ENCODE measurements at regions not wholly inside any gene's neighbourhood (a gene's known extent, or its start where the extent isn't known, plus 50 kb on each side); places are given as distances from the start of the nearest gene placed in this dataset.

DNA sequence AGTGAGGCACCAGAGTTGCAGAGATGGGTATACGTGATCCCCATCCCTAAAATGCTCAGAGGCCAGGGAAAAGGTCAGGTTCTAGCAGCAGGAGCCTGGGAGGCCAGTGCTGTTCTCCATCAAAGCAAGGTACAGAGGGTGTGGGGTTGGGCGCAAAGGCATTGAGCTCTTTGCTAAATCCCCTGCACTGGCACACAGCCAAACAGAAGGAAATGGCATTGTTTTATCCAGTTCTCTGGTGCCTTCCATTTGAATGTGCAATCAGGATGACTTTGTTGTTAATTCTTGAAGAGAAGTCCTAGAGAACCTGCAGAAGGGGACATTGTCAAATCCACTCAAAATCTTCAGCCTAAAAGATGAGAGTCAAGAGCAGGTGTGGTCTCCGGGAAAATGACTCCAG, 111.3 kb upstream of the CHST15 start:
- TF ChIP-seq, protein P1, sequence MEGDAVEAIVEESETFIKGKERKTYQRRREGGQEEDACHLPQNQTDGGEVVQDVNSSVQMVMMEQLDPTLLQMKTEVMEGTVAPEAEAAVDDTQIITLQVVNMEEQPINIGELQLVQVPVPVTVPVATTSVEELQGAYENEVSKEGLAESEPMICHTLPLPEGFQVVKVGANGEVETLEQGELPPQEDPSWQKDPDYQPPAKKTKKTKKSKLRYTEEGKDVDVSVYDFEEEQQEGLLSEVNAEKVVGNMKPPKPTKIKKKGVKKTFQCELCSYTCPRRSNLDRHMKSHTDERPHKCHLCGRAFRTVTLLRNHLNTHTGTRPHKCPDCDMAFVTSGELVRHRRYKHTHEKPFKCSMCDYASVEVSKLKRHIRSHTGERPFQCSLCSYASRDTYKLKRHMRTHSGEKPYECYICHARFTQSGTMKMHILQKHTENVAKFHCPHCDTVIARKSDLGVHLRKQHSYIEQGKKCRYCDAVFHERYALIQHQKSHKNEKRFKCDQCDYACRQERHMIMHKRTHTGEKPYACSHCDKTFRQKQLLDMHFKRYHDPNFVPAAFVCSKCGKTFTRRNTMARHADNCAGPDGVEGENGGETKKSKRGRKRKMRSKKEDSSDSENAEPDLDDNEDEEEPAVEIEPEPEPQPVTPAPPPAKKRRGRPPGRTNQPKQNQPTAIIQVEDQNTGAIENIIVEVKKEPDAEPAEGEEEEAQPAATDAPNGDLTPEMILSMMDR (IDR thresholded peaks at IDR 0.05): no peak
- no peak for TF ChIP-seq POLR2A (IDR thresholded peaks at IDR 0.05)

All from Peyer's patch (tissue), 4 donors.